ENCODE measurements at regions not wholly inside any gene's neighbourhood (a gene's known extent, or its start where the extent isn't known, plus 50 kb on each side); places are given as distances from the start of the nearest gene placed in this dataset.

- TF ChIP-seq, protein P1, sequence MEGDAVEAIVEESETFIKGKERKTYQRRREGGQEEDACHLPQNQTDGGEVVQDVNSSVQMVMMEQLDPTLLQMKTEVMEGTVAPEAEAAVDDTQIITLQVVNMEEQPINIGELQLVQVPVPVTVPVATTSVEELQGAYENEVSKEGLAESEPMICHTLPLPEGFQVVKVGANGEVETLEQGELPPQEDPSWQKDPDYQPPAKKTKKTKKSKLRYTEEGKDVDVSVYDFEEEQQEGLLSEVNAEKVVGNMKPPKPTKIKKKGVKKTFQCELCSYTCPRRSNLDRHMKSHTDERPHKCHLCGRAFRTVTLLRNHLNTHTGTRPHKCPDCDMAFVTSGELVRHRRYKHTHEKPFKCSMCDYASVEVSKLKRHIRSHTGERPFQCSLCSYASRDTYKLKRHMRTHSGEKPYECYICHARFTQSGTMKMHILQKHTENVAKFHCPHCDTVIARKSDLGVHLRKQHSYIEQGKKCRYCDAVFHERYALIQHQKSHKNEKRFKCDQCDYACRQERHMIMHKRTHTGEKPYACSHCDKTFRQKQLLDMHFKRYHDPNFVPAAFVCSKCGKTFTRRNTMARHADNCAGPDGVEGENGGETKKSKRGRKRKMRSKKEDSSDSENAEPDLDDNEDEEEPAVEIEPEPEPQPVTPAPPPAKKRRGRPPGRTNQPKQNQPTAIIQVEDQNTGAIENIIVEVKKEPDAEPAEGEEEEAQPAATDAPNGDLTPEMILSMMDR (IDR thresholded peaks at IDR 0.05), result no peak
- TF ChIP-seq POLR2A (IDR thresholded peaks at IDR 0.05), result no peak
Observed at GRCh38 chrX:43530837-43531236, 125.3 kb upstream of the MAOA start.
